HG03565 (cell line): ENCODE measurements at regions not wholly inside any gene's neighbourhood (a gene's known extent, or its start where the extent isn't known, plus 50 kb on each side); places are given as distances from the start of the nearest gene placed in this dataset.
A peak's percentile ranks its signal among the peaks of the same experiment; 100 is the strongest.

Experiments used
- ATAC-seq: cut with Tn5 transposase; IDR thresholded peaks from one replicate; pipeline ENCODE4 v1.9.1; 2021; ENCODE audit warnings: mild to moderate bottlenecking, moderate library complexity; ENCODE audit not compliant: unreplicated experiment

- no peak for ATAC-seq
Observed at GRCh38 chr2:137823196-137823595, 141.1 kb upstream of the HNMT start.

- no peak for ATAC-seq
Observed at GRCh38 chr2:137824501-137824900, 139.8 kb upstream of the HNMT start.

GRCh38 chr2:137826373-137827372 is 137.6 kb upstream of the HNMT start:
- peak; percentile 99 for ATAC-seq

- no peak for ATAC-seq
Observed at GRCh38 chr2:137828624-137829023, 135.6 kb upstream of the HNMT start.

GRCh38 chr2:137829251-137829650 is 135.0 kb upstream of the HNMT start:
- no peak for ATAC-seq

- ATAC-seq, result no peak
Observed at GRCh38 chr2:137834760-137835379, 129.4 kb upstream of the HNMT start.

GRCh38 chr2:137836671-137837070 is 127.6 kb upstream of the HNMT start:
- no peak for ATAC-seq

GRCh38 chr2:137837830-137838229 is 126.4 kb upstream of the HNMT start:
- ATAC-seq, result no peak

GRCh38 chr2:137838255-137839092 is 125.8 kb upstream of the HNMT start:
- peak; percentile 61 for ATAC-seq

- ATAC-seq, result no peak
Observed at GRCh38 chr2:137842430-137842829, 121.8 kb upstream of the HNMT start.

- ATAC-seq, result no peak
Observed at GRCh38 chr2:137842952-137843351, 121.3 kb upstream of the HNMT start.

- ATAC-seq, result no peak
Observed at GRCh38 chr2:137845422-137845821, 118.9 kb upstream of the HNMT start.

GRCh38 chr2:137846993-137847392 is 117.3 kb upstream of the HNMT start:
- ATAC-seq, result no peak

- ATAC-seq, result no peak
Observed at GRCh38 chr2:137847443-137847842, 116.8 kb upstream of the HNMT start.

- ATAC-seq, result no peak
Observed at GRCh38 chr2:137857881-137858280, 106.4 kb upstream of the HNMT start.

- no peak for ATAC-seq
Observed at GRCh38 chr2:137862651-137863050, 101.6 kb upstream of the HNMT start.

- ATAC-seq, result peak; percentile 69
Observed at GRCh38 chr2:137865954-137866540, 98.2 kb upstream of the HNMT start.

- peak; percentile 33 for ATAC-seq
Observed at GRCh38 chr2:137870682-137871081, 93.6 kb upstream of the HNMT start.

GRCh38 chr2:137872577-137872976 is 91.7 kb upstream of the HNMT start:
- no peak for ATAC-seq

GRCh38 chr2:137873536-137874244 is 90.6 kb upstream of the HNMT start:
- no peak for ATAC-seq
